Loucy (cell line): ENCODE measurements at regions not wholly inside any gene's neighbourhood (a gene's known extent, or its start where the extent isn't known, plus 50 kb on each side); places are given as distances from the start of the nearest gene placed in this dataset.

ENCODE experiments used
- CTCF ChIP-seq: fragments of 200-600 bp; sonication (generic); conservative IDR thresholded peaks from 2 replicates; pipeline ENCODE4 v1.5.1; 2014; ENCODE audit warnings: mild to moderate bottlenecking, antibody characterized with exemption, low read length
- EZH2phosphoT487 ChIP-seq: fragments of 200-600 bp; IDR thresholded peaks from 2 replicates; pipeline ENCODE4 v1.6.1; 2018; ENCODE audit warnings: antibody characterized with exemption, mild to moderate bottlenecking, moderate library complexity, borderline replicate concordance

GRCh38 chr9:88777498-88778312 is 213.6 kb upstream of the S1PR3 start:
- TF ChIP-seq CTCF (no peak), EZH2phosphoT487 (no peak)
